Activated T-cell treated with anti-CD3 and anti-CD28 coated beads, Interleukin-2, amount 50 U/mL, for 1 hour (primary cell): ENCODE measurements at regions not wholly inside any gene's neighbourhood (a gene's known extent, or its start where the extent isn't known, plus 50 kb on each side); places are given as distances from the start of the nearest gene placed in this dataset.

Source experiments
- DNase-seq: peaks from one replicate; pipeline ENCODE4 v3.0.0-alpha.2; 2020

DNA sequence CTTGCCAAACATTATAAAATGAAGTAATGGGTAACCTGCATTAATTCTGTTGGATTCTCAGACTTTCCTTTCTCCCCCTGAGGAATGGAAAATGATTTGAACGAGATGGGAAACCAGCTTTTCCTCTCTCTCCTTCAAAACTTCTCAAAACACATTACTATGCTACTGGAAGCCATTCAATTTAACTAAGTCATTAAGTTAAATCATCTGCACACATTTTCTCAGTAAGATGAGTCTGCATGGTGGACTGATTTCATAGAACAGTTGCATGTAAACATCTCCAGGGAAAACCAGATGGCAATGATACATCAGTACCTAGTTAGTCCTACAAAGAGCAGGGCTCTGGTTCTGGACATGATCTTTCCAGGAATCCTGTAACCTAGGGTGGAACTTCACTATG, 59.9 kb downstream of the BMP4 start:
- no peak for DNase-seq

DNA sequence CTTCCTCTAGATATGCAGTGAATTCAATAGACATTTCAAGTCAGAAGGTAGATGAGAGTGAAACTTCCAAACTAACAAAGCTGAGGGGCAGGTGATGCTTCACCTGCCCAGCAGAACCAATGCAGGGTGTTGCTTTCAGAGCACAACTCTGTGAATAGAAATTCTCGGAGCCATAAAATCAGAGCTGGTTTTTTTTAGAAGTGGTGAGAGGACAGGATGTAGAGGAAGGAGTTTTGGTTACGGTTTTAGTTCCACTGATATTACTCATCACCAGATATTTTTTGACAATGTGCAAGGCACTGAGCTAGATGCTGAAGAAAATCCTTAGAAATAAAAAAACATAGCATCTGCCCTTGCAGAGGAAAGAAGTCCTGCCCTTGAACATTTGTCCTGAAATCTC, 62.2 kb downstream of the BMP4 start:
- DNase-seq: no peak

DNA sequence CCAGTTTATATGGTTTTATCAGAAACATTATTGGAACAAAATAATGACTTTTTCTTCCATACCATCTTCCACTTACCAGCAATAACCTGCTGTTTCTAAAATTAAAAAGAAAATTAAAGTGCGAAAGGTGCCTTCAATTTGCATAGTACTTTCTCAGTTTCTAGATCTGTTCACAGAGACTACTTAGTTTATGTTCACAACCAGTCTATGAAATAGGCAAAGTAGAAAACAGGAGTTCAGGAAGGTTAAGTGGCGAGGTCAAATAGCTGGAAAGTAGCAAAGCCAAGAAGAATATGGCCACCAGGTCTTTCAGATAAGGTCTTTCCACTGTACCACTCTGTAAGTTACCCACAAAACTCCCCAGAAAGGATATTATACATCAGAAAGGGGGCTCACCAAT, 63.3 kb downstream of the BMP4 start:
- no peak for DNase-seq

DNA sequence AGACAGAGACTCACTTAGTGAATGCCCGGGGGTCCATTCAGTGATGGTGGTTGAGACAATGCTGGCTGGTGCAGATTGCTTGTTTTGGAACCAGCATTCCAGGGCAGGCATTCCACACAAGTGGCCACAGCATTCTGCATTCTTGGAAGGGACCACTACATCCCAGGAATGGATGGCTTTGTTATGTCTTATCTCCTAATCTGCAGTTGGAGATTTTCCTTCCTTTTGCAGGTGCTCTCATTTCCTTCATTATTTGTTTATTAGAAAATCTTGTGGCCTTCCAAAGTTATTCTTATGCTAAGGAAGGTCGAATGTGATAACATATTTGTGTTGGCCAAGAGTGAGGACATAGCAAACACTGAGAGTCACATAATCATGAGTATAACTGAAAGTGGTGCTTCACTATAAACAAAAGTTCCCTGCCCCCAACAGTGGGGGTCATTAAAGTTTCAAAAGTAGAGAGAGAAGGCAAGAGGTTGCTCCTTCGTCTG, 66.0 kb downstream of the BMP4 start:
- no peak for DNase-seq

DNA sequence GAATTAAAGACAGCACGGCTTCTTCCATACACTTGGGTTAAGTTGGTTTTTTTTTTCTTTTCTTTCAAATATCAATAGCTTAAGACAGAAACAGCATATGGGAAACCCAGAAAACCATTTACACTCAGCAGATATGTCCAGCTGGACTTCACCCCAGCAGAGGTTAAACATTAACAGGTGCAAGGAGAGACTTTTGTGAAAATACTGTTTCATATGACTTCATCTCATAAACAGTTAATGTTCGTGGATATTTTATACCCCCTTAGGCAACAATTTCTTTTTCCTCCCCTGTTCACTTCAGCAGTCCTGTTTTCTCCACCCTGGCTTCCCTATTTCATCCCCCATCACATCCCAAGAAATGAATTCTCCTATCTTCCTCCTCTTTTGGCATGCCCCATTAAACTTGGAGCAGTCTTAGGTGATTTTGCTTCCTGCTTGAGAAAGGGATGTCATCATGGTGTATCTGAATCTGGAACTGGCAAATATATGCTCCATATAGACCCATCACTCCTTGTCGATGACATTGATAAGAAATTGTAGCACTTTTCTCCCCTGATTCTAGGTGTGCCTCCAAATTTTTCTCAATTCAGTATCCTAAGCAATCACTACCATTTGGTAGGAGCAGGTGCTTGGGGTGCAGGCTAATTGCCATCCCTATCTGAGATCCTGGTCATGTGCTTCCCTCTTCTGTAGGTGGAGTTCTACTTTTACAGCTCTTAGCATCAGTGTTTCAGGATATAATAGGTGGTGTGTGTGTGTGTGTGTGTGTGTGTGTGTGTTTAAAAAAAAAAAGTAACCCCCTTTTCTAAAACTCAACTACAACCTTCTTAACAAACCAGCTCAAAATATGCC, 67.9 kb downstream of the BMP4 start:
- no peak for DNase-seq

DNA sequence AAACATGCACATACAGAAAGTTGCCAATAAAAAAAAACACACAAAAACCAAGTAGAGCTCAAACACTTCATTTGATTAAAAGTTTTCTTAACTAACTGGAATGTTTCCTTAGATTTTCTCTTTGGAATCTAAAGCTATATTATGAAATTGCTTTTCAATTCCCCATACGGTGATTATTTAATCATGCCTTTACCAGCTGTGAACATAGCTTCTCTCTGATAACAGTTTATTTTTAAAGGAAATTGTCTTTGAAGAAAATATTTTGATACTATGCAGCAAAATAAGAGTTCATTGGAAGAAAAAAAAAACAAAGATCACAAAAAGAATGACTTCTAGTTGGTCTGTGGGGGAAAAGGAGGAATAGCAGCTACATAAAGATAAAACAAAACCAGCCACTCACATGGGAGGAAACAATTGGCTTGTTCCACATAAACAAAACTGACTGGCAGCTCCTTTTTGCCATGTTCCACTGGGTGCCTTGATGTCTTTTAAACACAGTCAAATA, 71.4 kb downstream of the BMP4 start:
- DNase-seq: no peak

DNA sequence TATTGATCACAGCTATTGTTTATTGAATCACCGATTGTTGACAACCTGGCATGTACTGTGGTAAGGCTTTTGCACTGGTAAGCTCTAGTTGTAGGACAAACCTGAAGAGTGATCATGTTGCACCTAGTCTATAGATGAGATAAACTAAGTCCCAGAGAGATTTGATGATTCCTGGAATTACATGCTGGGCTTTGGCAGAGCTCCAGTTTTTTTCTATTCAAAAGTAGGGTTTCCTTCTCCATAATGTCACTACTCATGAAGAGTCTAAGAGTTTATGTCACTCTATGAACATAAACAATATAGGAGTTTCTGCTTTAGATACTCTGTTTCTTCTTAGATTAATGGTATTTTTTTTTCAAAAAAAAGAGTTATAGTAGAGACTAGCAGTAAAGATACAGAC, 72.0 kb downstream of the BMP4 start:
- DNase-seq: no peak

DNA sequence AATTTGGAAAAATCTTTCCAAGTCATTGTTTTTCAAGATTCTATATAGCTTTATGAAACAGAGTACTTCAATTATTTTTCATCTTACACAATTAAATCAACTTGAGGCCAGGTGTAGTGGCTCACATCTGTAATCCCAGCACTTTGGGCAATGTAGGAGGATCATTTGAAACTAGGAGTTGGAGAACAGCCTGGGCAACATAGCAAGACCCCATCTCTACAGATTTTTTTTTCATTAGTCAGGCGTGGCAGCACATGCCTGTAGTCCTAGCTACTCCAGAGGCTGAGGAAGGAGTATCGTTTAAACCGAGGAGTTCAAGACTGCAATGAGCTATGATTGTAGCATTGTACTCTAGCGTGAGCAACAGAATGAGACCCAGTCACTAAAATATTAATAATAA, 72.9 kb downstream of the BMP4 start:
- DNase-seq: no peak

DNA sequence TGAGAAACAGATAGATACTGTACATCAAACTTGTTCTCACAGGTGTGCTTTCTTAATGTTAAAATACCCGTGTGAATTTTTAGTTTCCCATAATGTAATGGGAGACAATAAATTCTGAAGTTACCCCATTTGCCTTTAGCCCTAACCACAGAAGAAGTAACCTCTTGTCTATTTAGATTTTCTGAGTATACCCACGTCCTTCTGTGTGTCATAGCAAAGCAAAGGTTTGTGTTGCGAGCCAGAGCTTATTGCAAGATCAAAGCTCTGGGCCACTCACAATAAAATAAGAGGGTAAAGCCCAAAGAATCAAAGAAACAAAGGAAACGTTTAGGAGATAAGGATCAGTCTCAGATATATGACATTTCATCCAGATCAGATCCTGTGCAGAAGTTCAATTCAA, 73.9 kb downstream of the BMP4 start:
- DNase-seq: no peak

DNA sequence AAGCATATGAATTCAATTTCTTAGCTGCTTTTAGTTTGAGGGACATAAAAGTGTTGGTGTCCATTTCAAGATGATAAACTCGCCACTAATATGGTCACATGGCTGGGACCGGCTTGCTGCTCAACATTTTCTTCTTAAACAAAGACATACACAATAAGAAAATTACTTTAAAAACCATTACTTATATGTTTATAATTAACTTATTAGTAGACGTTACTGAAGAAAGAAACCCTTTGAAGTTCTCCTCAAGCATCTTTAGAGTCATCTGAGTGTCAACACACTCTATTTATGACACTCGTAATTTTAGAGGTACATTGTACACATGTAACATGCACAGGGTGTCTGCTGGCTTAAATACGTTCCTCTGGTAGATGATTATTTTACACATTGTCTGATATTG, 74.7 kb downstream of the BMP4 start:
- no peak for DNase-seq

DNA sequence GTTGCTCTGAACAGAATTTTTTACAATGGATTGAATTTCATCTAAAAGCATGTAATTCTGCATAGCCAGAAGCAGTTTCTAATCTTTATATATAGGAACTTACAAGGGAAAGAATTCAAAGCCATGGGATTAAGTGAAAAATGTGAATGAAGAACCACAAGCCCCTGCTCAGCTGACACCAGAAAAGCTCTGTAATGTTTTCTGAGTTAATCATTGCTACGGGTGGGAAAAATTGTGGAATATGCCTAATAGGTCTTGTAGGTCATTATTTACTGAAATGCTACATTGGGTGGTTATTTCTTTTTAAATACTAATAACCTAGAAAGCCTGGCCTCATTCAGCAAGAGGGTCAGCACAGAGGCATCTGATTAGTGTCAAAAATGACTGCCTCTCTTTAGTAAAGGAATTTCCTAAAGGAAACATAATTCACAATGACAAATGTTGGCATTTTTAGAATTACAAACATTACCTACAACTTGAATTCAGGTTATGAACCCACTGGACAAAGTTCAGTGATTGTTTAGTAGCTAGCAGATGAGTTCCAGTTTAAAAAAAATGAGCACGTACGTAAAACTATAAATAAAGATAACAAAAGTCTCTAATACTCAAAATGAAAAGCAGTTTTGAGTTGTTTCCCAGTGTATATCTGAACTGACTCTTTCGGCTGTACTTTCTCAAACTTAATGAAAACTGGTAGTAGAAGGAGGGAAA, 75.3 kb downstream of the BMP4 start:
- no peak for DNase-seq

DNA sequence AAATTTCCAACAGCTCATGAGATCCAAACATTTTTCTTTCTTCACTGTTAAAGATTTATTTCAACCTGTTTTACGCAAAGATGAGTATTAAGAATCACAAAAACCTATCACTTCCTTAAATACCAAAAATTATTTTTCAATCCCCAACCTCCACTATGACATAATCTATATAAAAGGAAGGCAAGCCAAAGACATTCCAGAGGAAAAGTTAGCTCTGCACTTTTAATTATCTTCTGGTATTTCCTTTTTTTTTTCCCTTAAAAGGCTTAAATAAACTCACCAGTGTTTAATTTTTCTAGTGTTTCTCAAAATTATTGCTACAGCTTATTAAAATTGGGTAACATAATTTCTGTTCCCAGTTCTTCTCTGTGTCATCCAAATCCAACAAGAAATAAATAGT, 75.9 kb downstream of the BMP4 start:
- no peak for DNase-seq

DNA sequence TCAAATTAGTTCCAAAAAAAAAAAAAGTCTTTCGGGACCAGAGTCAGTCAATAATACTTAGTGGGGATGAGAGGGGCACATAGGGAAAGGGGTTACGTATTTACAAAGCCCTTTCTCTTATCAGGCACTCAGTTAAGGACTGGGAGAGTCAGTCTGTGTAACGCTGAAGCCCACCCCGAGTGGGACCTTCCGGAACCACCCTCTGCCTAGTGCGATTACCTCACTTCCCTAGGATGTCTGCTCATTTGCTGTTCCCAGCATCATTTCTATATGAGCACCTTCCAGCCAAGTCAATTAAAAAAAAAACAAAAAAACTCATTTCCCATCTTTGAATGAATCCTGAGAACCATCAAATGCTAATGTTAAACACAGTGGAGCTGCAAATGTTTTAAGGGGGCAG, 76.9 kb downstream of the BMP4 start:
- no peak for DNase-seq

DNA sequence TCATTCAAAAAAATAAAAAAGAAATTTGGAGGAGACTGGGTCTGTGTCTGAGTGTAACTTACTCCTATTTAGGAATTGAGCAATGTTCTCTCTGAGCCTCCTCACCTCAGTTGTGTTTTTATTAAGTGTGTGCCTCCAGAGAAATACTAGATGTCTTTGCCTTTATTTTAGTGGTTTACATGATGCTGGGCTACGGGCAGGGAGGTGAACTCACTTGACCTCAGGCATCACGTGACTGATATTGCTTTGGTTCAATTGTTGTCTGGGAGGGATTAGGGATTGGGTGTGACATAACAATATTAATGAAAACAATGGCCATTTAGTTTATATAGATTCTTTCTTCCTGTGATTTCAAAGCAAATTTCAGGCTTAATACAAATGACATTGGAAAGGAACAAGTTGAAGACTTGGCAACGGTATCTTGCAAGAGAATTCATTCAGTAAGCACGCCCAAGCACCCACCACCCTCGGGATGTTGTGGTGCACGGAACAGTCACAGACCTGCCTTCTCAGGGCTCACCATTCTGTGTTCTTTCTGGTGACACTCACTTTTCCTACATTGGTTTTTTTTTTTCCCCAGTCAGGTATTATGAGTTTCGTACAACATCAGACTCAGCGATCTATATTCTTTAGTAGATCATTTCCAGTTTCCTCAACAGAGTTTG, 77.5 kb downstream of the BMP4 start:
- no peak for DNase-seq

DNA sequence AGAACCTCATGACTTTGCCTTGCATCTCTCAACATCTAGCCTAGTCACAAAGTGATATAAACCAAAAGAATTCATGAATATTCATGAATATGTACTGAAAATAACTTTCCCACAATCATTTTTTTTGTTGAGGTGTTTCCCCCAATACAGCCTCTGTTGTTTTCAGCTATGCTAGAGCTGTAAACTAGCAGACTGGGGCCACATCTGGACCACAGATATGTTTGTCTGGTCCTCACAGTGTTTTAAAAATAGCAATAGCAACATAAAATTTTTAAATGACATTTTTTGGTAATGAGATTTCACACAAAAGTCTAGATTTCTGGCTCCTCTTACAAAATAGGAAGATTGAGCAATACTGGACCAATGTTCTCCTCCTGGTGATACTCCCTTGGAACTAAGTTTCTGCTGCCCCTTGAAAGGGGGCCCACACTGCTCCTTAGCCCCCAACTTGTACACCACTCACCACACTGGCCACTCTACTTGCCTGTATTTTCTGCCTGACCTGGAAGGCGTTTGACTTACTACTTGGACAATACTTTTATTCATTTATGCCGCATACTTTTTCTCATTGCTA, 81.2 kb downstream of the BMP4 start:
- no peak for DNase-seq

DNA sequence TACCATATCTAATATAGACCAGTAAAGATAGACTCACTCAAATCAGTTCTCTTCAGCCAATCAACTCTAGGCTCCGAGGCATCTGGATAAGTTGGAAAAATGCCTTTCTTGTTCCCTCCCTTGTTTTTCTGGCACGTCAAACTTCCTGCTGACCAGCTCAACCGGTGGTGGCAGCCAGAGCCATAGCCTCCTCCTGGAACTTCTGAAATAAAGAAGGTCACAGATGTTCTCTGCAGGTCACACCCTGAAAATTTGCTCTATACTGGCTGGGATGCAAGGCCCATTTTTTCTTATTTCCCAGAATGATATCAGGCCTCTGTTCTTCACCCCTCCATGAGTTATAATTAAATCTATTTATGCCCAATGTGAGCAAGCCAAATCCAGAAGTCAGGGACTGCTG, 81.9 kb downstream of the BMP4 start:
- no peak for DNase-seq

DNA sequence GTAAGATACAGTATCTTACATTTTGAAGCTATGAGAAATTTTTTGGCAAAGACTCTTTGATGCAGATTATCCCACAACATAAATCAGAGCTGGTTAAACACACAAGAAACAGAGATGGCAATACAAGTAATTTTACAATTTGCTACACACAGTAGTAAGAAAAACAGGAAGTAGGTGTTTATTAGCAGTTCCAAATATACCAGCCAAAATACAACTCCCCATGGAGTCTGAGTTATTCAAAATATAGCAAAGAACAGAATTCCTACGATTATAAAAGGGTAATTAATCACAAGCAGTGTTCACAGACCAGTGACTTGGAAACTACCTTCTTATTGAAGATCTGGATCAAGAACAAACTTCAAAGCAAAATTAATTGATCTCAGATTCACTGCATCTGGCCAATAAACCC, 83.9 kb downstream of the BMP4 start:
- DNase-seq: no peak

DNA sequence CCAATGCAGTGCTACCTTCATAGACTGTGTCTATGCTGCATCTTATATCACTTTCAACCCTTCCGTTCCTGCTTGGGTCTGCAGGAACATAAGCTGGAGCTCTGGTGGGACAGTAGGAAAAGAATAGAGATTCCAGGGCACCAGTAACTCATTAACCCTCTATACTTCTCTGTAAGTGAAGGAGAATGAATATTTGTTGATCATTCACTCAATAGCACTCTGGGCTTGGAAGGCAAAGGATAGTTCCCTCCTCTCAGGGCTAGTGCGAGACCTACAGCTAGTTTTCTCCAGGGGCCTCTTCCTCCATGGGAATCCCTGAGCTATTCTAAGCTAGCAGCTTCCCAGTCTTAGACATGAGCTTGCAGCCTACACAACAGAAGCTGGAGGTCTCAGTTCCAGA, 84.7 kb downstream of the BMP4 start:
- DNase-seq: no peak

DNA sequence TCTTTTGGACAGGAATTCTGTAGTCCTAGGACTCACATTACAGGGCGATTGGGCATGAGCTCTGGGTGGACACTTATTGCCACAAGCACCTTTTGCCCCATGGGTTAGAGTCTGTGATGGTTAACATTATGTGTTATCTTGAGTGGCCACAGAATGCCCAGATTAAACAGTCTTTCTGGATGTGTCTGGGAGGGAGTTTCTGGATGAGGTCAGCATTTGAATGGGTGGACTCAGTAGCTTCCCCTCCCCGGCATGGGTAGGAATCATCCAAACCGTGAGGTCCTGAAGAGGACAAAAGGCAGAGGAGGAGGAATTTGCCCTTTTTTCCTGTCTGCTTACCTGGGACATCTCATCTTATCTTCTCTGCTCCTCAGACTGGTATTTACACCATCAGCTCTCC, 85.6 kb downstream of the BMP4 start:
- no peak for DNase-seq

DNA sequence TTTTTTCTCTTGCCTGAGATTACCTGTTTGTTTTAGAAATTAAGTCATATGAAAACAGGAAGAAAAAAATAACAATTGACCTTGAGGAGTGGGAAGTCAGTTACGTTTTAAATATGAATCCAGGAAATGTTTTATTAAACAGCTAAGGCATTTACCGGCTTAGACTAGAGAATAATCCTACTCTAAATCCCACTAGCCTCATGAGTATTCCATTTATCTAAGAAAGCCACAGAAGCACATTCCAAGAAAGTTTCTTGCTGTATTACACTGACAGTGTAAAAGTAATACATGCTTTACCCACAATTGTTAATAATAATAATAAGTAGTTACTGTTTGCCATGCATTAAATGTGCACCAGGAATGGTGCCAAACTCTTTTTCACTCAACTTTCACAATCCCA, 90.9 kb downstream of the BMP4 start:
- DNase-seq: no peak

DNA sequence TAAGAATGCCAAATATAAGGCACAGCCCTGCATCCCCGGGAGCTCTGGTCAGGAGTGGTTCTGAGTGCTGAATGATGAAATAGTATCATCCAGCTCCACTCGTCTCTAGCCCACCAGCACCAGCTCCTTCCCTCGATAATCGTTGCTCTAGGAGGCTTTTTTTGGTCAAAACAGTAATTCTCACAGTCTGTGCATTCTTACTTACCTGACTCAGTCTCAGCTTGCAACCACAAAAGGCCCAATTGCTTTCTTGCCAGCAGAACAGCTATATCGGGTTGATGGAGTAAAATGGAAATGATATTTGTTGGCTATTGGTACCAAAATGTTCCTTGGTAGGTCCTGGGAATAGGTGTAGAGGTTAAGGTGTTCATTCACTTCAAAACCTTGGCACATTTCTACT, 94.8 kb downstream of the BMP4 start:
- DNase-seq: no peak

DNA sequence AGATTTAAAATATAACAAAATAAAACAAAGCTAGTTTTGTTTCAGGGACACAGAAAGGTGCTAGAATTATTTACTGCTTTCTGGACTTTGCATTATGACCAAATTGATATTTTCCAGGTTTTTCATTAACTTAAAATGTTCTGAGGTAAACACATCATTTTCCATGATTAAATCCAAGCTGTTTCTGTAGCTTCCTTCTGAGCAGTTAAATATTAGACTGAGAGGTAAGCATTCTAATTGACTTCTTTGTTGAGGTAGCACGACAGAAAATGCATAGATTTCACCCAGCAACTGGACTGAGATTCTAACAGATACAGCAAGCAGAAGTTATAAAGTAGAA, 98.3 kb downstream of the BMP4 start:
- no peak for DNase-seq

DNA sequence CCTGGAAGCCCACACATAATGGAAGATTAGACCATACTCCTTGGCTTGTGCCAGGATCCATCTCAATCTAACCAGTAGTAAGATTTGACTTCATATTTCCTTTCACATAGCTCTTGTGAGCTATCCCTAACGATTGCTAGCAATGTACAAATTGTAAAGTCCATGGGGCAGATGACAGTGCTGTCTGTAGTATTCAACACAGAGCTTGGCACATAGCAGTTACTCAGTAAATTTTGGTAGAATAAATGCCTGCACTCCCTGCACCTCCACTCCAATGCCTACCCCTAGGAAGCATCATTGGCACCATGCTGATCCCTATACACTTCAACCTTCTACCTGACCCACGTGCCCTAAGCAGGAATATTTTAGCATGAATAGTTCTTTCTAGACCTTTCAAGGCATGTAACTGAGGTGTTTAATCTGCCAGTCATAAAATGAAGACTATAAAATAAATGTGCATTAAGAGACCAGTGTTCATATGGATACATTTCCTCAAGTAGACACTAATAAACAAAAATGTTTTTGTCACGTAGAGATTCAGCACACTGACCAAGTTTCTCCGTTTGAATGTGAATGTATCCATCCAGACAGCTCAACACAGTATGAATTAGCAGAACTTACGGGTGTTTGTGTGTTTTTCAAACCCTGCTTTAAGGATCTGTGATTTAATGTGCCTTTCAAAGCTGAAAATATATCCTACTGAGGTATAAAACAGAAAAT, 98.8 kb downstream of the BMP4 start:
- DNase-seq: no peak
